OCI-LY7 (cell line): ENCODE measurements at regions not wholly inside any gene's neighbourhood (a gene's known extent, or its start where the extent isn't known, plus 50 kb on each side); places are given as distances from the start of the nearest gene placed in this dataset.

Source experiments
- BruUV-seq: library from RNA; stranded (reverse); fragments of 400-500 nt; replicated peaks from 2 replicates; lab custom pipeline; 2021; lab: Mats Ljungman, UMichigan
- CTCF ChIA-PET: fragments of 300-600 bp; sonication (Branson Sonifier 250); formaldehyde crosslinking; loops from one replicate; lab custom pipeline; 2022; ENCODE audit warnings: antibody characterized with exemption; ENCODE audit not compliant: unreplicated experiment; lab: Charles Lee
- POLR2A ChIA-PET: fragments of 300-600 bp; sonication (Branson Sonifier 250); formaldehyde crosslinking; loops from one replicate; lab custom pipeline; 2022; ENCODE audit warnings: antibody characterized with exemption; lab: Charles Lee
- DNase-seq: peaks from one replicate; pipeline ENCODE4 v3.0.0-alpha.2; 2015; ENCODE audit warnings: low spot score
- H2AFZ ChIP-seq: fragments of 200-600 bp; sonication (generic), shearing (Covaris generic); 2 replicates; pipeline ENCODE4 v1.6.1; 2014; ENCODE audit warnings: mild to moderate bottlenecking, antibody characterized with exemption, low read length, moderate library complexity
- H3K27ac ChIP-seq: fragments of 200-600 bp; sonication (generic); 2 replicates; pipeline ENCODE4 v1.5.1; 2014; ENCODE audit warnings: mixed run types, low read depth, mild to moderate bottlenecking, moderate library complexity, low read length, inconsistent platforms; ENCODE audit not compliant: poor library complexity, severe bottlenecking
- H3K36me3 ChIP-seq: fragments of 200-600 bp; sonication (generic); 2 replicates; pipeline ENCODE4 v1.6.1; 2014; ENCODE audit warnings: mild to moderate bottlenecking, antibody characterized with exemption, low read length, moderate library complexity, mixed read lengths; ENCODE audit not compliant: insufficient read depth
- H3K4me1 ChIP-seq: fragments of 200-600 bp; sonication (generic); 2 replicates; pipeline ENCODE4 v1.5.1; 2014; ENCODE audit warnings: mild to moderate bottlenecking, low read length; ENCODE audit not compliant: insufficient read depth, poor library complexity, severe bottlenecking
- H3K4me2 ChIP-seq: fragments of 200-600 bp; sonication (generic); 2 replicates; pipeline ENCODE4 v1.6.1; 2014; ENCODE audit warnings: mild to moderate bottlenecking, low read length
- H3K4me3 ChIP-seq: fragments of 200-600 bp; sonication (generic); 2 replicates; pipeline ENCODE4 v1.5.1; 2014; ENCODE audit warnings: mild to moderate bottlenecking, low read depth, low read length; ENCODE audit not compliant: poor library complexity, severe bottlenecking
- H3K79me2 ChIP-seq: fragments of 200-600 bp; sonication (generic); 2 replicates; pipeline ENCODE4 v1.6.1; 2016; ENCODE audit warnings: low read depth, mild to moderate bottlenecking, low read length, moderate library complexity, mixed read lengths; ENCODE audit not compliant: insufficient read depth
- H3K9me2 ChIP-seq: fragments of 200-600 bp; sonication (generic); 2 replicates; pipeline ENCODE4 v1.6.1; 2016; ENCODE audit warnings: mild to moderate bottlenecking, low read length, mixed read lengths; ENCODE audit not compliant: insufficient read depth
- H3K9me3 ChIP-seq: fragments of 200-600 bp; sonication (generic); 2 replicates; pipeline ENCODE4 v1.6.1; 2014; ENCODE audit warnings: mild to moderate bottlenecking, mixed run types, low read length, mixed read lengths
- H4K20me1 ChIP-seq: fragments of 200-600 bp; sonication (generic); 2 replicates; pipeline ENCODE4 v1.6.1; 2014; ENCODE audit warnings: mild to moderate bottlenecking, antibody characterized with exemption, low read length, moderate library complexity, mixed read lengths; ENCODE audit not compliant: insufficient read depth
- EZH2phosphoT487 ChIP-seq: fragments of 200-600 bp; sonication (generic); IDR thresholded peaks from 2 replicates; pipeline ENCODE4 v1.6.1; 2018; ENCODE audit warnings: low read depth, borderline replicate concordance, mild to moderate bottlenecking, mixed run types, antibody characterized with exemption, low read length, moderate library complexity, mixed read lengths
- intact Hi-C: fragments of 100-400 bp; cut with micrococcal nuclease; formaldehyde crosslinking; loops from one replicate; pipeline ENCODE4 v1.10.0; 2022; ENCODE audit not compliant: unreplicated experiment
- TF ChIP-seq, protein P1 (sequence below): fragments of 200-600 bp; sonication (generic); conservative IDR thresholded peaks from 2 replicates; pipeline ENCODE4 v1.5.1; 2014; ENCODE audit warnings: mild to moderate bottlenecking, antibody characterized with exemption, low read length, moderate library complexity, mixed read lengths

DNA sequence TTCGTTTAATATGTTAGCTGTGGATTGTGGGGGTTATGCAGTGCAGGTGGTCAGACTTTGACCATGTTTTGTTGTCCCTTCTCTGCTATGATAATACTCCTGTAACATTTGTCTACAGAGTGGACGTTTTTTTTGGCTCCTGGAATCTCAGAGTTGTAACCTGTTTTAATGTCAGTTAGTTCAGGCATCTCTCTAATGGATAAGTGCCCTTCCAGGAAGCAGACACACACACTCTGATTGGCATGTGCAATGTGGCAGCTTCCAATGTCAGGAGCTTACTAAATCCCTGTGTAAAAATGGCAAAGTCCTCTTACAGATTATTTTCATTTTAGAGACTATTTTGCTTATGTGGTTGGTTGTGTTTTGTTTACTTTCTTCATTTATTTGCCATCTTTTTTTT, 222.2 kb upstream of the ARPP21 start:
- no peaks in the 10 kb centered on the region for H3K4me1 ChIP-seq
- H3K27ac ChIP-seq: no peak overlapping the region
- intact Hi-C loops: no loop called here
- H3K4me3 ChIP-seq: no peak overlapping the region
- H3K36me3 ChIP-seq: no peaks in the 10 kb centered on the region
- H2AFZ ChIP-seq: 0 out of 2 replicates have a peak overlapping the region, but pooled peaks have one; percentile 20
- no peaks in the 10 kb centered on the region for H3K9me3 ChIP-seq
- no peak overlapping the region for H3K4me2 ChIP-seq
- no peaks in the 10 kb centered on the region for H3K9me2 ChIP-seq
- no peak for DNase-seq
- H4K20me1 ChIP-seq: no peaks in the 10 kb centered on the region
- no peaks in the 10 kb centered on the region for H3K79me2 ChIP-seq
- POLR2A ChIA-PET: no interaction called here
- CTCF ChIA-PET: no interaction called here
- TF ChIP-seq EZH2phosphoT487: no peak
- no TSS peak for BruUV-seq

DNA sequence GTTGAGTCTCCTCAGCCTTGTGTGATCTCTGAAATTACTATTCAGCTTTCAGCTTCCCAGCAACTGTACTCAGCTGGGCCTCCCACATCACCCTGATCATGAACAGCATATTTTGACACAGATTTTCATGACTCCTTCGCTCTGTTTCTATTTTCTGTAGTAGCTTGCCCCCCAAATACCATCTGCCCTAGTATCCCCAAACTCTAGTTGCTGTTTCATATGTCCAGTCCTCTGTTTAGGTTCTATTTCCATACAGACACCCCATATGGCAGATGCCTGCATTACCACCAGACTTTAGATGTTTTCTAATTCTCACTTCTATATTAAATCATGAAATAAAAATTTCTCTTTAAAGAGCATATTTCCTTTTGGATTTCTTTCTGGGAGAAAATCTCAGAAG, 217.2 kb upstream of the ARPP21 start:
- no peak overlapping the region for H3K27ac ChIP-seq
- CTCF ChIA-PET: no interaction called here
- H3K4me2 ChIP-seq: no peak overlapping the region
- H4K20me1 ChIP-seq: no peaks in the 10 kb centered on the region
- peak overlapping the region; percentile 30; the same call in 1 of the 2 replicates for H2AFZ ChIP-seq
- intact Hi-C loops: no loop called here
- BruUV-seq: no TSS peak
- H3K79me2 ChIP-seq: no peaks in the 10 kb centered on the region
- H3K4me3 ChIP-seq: no peak overlapping the region
- no peaks in the 10 kb centered on the region for H3K4me1 ChIP-seq
- POLR2A ChIA-PET: no interaction called here
- no peaks in the 10 kb centered on the region for H3K9me2 ChIP-seq
- no peak for DNase-seq
- H3K9me3 ChIP-seq: no peaks in the 10 kb centered on the region
- H3K36me3 ChIP-seq: no peaks in the 10 kb centered on the region
- no peak for TF ChIP-seq EZH2phosphoT487
- TF ChIP-seq, protein P1, sequence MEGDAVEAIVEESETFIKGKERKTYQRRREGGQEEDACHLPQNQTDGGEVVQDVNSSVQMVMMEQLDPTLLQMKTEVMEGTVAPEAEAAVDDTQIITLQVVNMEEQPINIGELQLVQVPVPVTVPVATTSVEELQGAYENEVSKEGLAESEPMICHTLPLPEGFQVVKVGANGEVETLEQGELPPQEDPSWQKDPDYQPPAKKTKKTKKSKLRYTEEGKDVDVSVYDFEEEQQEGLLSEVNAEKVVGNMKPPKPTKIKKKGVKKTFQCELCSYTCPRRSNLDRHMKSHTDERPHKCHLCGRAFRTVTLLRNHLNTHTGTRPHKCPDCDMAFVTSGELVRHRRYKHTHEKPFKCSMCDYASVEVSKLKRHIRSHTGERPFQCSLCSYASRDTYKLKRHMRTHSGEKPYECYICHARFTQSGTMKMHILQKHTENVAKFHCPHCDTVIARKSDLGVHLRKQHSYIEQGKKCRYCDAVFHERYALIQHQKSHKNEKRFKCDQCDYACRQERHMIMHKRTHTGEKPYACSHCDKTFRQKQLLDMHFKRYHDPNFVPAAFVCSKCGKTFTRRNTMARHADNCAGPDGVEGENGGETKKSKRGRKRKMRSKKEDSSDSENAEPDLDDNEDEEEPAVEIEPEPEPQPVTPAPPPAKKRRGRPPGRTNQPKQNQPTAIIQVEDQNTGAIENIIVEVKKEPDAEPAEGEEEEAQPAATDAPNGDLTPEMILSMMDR: no peak

DNA sequence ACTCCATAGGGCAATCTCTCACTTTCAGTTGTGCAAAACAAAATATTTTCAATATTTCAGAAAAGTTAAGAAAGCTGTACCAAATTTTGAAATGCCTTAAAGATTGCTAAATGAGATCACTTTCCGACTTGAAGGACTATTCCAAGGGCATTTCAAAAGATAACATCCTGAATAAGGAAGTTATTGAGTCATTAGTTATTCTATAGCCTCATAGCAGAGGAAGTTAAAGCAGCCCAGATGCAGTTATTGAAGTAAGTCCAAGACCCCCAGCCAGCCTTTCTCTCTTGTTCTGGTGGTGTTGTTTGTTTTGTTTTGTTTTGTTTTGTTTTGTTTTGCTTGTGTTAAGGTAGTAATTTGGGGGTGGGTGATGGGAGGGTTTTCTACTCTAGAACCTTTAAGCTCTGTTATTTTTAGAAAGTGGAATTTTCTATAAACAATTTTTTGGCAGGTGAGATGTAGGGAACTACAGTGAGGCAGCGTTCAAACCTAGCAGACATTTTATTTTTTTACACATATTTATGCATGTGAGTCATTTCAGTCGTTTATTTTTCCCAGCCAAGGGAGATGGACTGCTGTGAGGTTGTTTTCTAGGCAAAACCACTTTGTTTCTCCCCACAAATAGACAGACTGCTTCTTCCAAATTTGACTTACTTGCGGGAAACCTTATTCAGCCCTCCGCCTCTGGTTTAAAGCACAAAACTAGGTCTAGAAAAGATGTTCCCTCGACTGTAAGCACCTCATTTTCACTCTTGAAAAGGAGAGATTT, 216.3 kb upstream of the ARPP21 start:
- Histone ChIP-seq H3K4me2 (no peak overlapping the region), H3K9me3 (no peaks in the 10 kb centered on the region), H3K4me3 (no peak overlapping the region), H3K36me3 (no peaks in the 10 kb centered on the region), H3K79me2 (no peaks in the 10 kb centered on the region), H3K9me2 (no peaks in the 10 kb centered on the region), H4K20me1 (no peaks in the 10 kb centered on the region), H3K4me1 (no peaks in the 10 kb centered on the region), H3K27ac (no peak overlapping the region), H2AFZ (peak overlapping the region; percentile 66; the same call in 1 of the 2 replicates)
- no peak for DNase-seq
- ChIA-PET CTCF (no interaction called here), POLR2A (no interaction called here)
- TF ChIP-seq, protein P1: no peak
- no peak for TF ChIP-seq EZH2phosphoT487
- no TSS peak for BruUV-seq
- intact Hi-C loops: no loop called here
